Neural cell (in vitro differentiated cells): ENCODE measurements at regions not wholly inside any gene's neighbourhood (a gene's known extent, or its start where the extent isn't known, plus 50 kb on each side); places are given as distances from the start of the nearest gene placed in this dataset.

Source experiments
- H2AFZ ChIP-seq: fragments of 200-600, 300-800 bp; sonication (generic), shearing (Covaris generic); 2 replicates; pipeline ENCODE4 v1.6.0; 2014; ENCODE audit warnings: low read depth, mild to moderate bottlenecking, antibody characterized with exemption, low read length, moderate library complexity
- H3F3A ChIP-seq: fragments of 200-600 bp; shearing (Covaris generic); 2 replicates; pipeline ENCODE4 v1.6.1; 2016; ENCODE audit warnings: mild to moderate bottlenecking, moderate library complexity, mixed read lengths, antibody characterized with exemption, low read length; ENCODE audit not compliant: insufficient read depth, poor library complexity, severe bottlenecking
- H3K27ac ChIP-seq: fragments of 200-600, 300-800 bp; sonication (generic), shearing (Covaris generic); 2 replicates; pipeline ENCODE4 v1.5.1; 2014; ENCODE audit warnings: mild to moderate bottlenecking, low read length, moderate library complexity
- H3K27me3 ChIP-seq: fragments of 300-800, 200-600 bp; sonication (generic), shearing (Covaris generic); 2 replicates; pipeline ENCODE4 v1.6.0; 2014; ENCODE audit warnings: mild to moderate bottlenecking, low read depth, low read length, moderate library complexity; ENCODE audit not compliant: insufficient read depth
- H3K36me3 ChIP-seq: fragments of 300-800, 200-600 bp; sonication (generic), shearing (Covaris generic); 2 replicates; pipeline ENCODE4 v1.5.1; 2014; ENCODE audit warnings: mild to moderate bottlenecking, antibody characterized with exemption, low read length, moderate library complexity; ENCODE audit not compliant: insufficient read depth
- H3K4me2 ChIP-seq: fragments of 300-800, 200-600 bp; sonication (generic), shearing (Covaris generic); 2 replicates; pipeline ENCODE4 v1.6.0; 2014; ENCODE audit warnings: mild to moderate bottlenecking, low read length
- H3K4me3 ChIP-seq: fragments of 300-800, 200-600 bp; sonication (generic), shearing (Covaris generic); 2 replicates; pipeline ENCODE4 v1.5.1; 2014; ENCODE audit warnings: mild to moderate bottlenecking, low read length, moderate library complexity
- H3K79me2 ChIP-seq: fragments of 200-600 bp; shearing (Covaris generic); replicated peaks from 2 replicates; pipeline ENCODE4 v1.6.0; 2014; ENCODE audit warnings: mild to moderate bottlenecking, low read length, moderate library complexity; ENCODE audit not compliant: insufficient read depth
- H3K9ac ChIP-seq: fragments of 300-800, 200-600 bp; sonication (generic), shearing (Covaris generic); 2 replicates; pipeline ENCODE4 v1.6.1; 2016; ENCODE audit warnings: mild to moderate bottlenecking, low read length, mixed read lengths
- H3K9me2 ChIP-seq: fragments of 200-600 bp; shearing (Covaris generic); 2 replicates; pipeline ENCODE4 v1.6.1; 2016; ENCODE audit warnings: mild to moderate bottlenecking, low read length, mixed read lengths; ENCODE audit not compliant: insufficient read depth
- H3K9me3 ChIP-seq: fragments of 200-600, 300-800 bp; sonication (generic), shearing (Covaris generic); 2 replicates; pipeline ENCODE4 v1.6.1; 2016; ENCODE audit warnings: mild to moderate bottlenecking, mixed run types, low read length, moderate library complexity, mixed read lengths
- H4K20me1 ChIP-seq: fragments of 200-600 bp; shearing (Covaris generic); 2 replicates; pipeline ENCODE4 v1.6.1; 2016; ENCODE audit warnings: mild to moderate bottlenecking, mixed run types; ENCODE audit not compliant: insufficient read depth
- EP300 ChIP-seq: fragments of 450-650 bp; conservative IDR thresholded peaks from 2 replicates; pipeline ENCODE4 v1.6.1; 2014; ENCODE audit warnings: antibody characterized with exemption, mild to moderate bottlenecking, moderate library complexity; ENCODE audit not compliant: poor library complexity, severe bottlenecking
- EZH2 ChIP-seq: fragments of 200-600, 300-800 bp; shearing (Covaris generic), sonication (generic); IDR thresholded peaks from 2 replicates; pipeline ENCODE4 v1.6.1; 2014; ENCODE audit warnings: antibody characterized with exemption, low read length, borderline replicate concordance, mild to moderate bottlenecking; ENCODE audit not compliant: insufficient read depth, poor library complexity, severe bottlenecking
- MXI1 ChIP-seq: fragments of 450-650 bp; conservative IDR thresholded peaks from 2 replicates; pipeline ENCODE4 v1.6.1; 2014; ENCODE audit warnings: antibody characterized with exemption, mild to moderate bottlenecking; ENCODE audit not compliant: poor library complexity, severe bottlenecking
- POLR2AphosphoS5 ChIP-seq: IDR thresholded peaks from 2 replicates; pipeline ENCODE4 v1.6.1; 2012
- RAD21 ChIP-seq: fragments of 450-650 bp; conservative IDR thresholded peaks from 2 replicates; pipeline ENCODE4 v1.6.1; 2014; ENCODE audit warnings: antibody characterized with exemption, mild to moderate bottlenecking, moderate library complexity
- REST ChIP-seq: IDR thresholded peaks from 2 replicates; pipeline ENCODE4 v1.6.1; 2012; ENCODE audit warnings: borderline replicate concordance
- SMC3 ChIP-seq: fragments of 450-650 bp; conservative IDR thresholded peaks from 2 replicates; pipeline ENCODE4 v1.6.1; 2014; ENCODE audit warnings: antibody characterized with exemption, mild to moderate bottlenecking, moderate library complexity; ENCODE audit not compliant: poor library complexity
- TAF1 ChIP-seq: IDR thresholded peaks from 2 replicates; pipeline ENCODE4 v1.6.1; 2012; ENCODE audit warnings: low read depth
- TF ChIP-seq, protein P1 (sequence below): fragments of 450-650 bp; IDR thresholded peaks from 2 replicates; pipeline ENCODE4 v1.5.1; 2014; ENCODE audit warnings: antibody characterized with exemption, mild to moderate bottlenecking, moderate library complexity; ENCODE audit not compliant: poor library complexity, severe bottlenecking

DNA sequence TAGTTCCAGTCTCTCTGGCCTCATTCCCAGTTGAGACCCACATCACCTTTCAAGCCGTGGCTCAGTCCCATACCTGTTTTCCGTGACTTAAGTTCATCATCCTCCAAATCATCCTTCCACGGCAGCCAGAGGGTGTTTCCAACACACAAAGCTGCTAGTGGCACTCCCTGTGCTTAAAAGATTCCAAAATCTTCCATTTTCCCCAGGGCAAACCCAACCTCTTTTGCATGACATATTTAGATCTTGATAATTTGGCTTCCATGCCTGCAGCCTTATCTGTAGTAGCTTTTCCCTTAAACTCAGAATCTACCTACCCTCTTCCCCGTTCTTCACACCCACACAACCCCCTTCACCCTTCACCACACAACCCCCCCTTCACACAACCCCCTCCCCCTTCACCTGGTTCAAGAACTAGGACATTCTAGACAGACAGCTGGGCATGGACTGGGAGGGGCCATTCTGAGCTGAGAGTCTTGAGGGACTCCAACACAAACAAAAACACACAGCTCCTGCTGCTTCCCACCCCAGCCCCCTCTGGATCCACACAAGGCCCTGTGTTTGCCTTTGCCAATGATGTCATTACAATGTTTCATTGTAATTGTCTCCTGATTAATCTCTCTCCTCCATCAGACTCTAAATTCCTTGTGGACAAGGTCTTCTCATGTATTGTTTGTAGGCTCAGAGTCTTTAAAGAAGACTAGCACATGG, 268.2 kb downstream of the SH3GL2 start:
- Histone ChIP-seq H4K20me1 (no peaks in the 10 kb centered on the region), H3K36me3 (no peaks in the 10 kb centered on the region), H3K79me2 (no peaks in the 10 kb centered on the region), H3K4me3 (no peak overlapping the region), H3K27me3 (no peaks in the 10 kb centered on the region), H3K9me3 (no peaks in the 10 kb centered on the region), H3K4me2 (no peak overlapping the region), H2AFZ (no peak overlapping the region), H3K9me2 (no peaks in the 10 kb centered on the region), H3F3A (no peaks in the 10 kb centered on the region), H3K9ac (no peak overlapping the region), H3K27ac (no peak overlapping the region)
- TF ChIP-seq, protein P1, sequence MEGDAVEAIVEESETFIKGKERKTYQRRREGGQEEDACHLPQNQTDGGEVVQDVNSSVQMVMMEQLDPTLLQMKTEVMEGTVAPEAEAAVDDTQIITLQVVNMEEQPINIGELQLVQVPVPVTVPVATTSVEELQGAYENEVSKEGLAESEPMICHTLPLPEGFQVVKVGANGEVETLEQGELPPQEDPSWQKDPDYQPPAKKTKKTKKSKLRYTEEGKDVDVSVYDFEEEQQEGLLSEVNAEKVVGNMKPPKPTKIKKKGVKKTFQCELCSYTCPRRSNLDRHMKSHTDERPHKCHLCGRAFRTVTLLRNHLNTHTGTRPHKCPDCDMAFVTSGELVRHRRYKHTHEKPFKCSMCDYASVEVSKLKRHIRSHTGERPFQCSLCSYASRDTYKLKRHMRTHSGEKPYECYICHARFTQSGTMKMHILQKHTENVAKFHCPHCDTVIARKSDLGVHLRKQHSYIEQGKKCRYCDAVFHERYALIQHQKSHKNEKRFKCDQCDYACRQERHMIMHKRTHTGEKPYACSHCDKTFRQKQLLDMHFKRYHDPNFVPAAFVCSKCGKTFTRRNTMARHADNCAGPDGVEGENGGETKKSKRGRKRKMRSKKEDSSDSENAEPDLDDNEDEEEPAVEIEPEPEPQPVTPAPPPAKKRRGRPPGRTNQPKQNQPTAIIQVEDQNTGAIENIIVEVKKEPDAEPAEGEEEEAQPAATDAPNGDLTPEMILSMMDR = no peak
- TF ChIP-seq MXI1 (no peak), TAF1 (no peak), EP300 (no peak), SMC3 (no peak), POLR2AphosphoS5 (no peak), REST (no peak), RAD21 (no peak), EZH2 (no peak)

GRCh38 chr9:17847908-17848307, 269.0 kb downstream of the SH3GL2 start:
- no peaks in the 10 kb centered on the region for H3K9me2 ChIP-seq
- H3K4me3 ChIP-seq = no peak overlapping the region
- no peaks in the 10 kb centered on the region for H3F3A ChIP-seq
- no peaks in the 10 kb centered on the region for H3K9me3 ChIP-seq
- no peaks in the 10 kb centered on the region for H3K36me3 ChIP-seq
- H3K79me2 ChIP-seq = no peaks in the 10 kb centered on the region
- no peak overlapping the region for H3K9ac ChIP-seq
- H4K20me1 ChIP-seq = no peaks in the 10 kb centered on the region
- H3K27ac ChIP-seq = no peak overlapping the region
- no peaks in the 10 kb centered on the region for H3K27me3 ChIP-seq
- no peak overlapping the region for H2AFZ ChIP-seq
- TF ChIP-seq SMC3 = no peak
- no peak for TF ChIP-seq POLR2AphosphoS5
- TF ChIP-seq, protein P1 = no peak
- no peak for TF ChIP-seq REST
- no peak for TF ChIP-seq RAD21
- no peak for TF ChIP-seq MXI1
- TF ChIP-seq EZH2 = no peak
- no peak for TF ChIP-seq EP300
- no peak overlapping the region for H3K4me2 ChIP-seq
